ENCODE measurements at regions not wholly inside any gene's neighbourhood (a gene's known extent, or its start where the extent isn't known, plus 50 kb on each side); places are given as distances from the start of the nearest gene placed in this dataset.

- no peak for TF ChIP-seq CTCF (IDR thresholded peaks at IDR 0.05)
- no peak for TF ChIP-seq EP300 (IDR thresholded peaks at IDR 0.05)
Measured at GRCh38 chr2:167697194-167697593, 550.2 kb downstream of the STK39 start.
